ENCODE measurements at regions not wholly inside any gene's neighbourhood (a gene's known extent, or its start where the extent isn't known, plus 50 kb on each side); places are given as distances from the start of the nearest gene placed in this dataset.

GRCh38 chr13:24615911-24616472 lies 64.2 kb upstream of the ATP12A start:
- no peaks in the 10 kb centered on the region for H4K20me1 ChIP-seq (ENCODE audit: insufficient read depth)
- no peaks in the 10 kb centered on the region for H3K9me2 ChIP-seq (ENCODE audit: insufficient read depth, low read length)
- no peak overlapping the region for H3K4me2 ChIP-seq (ENCODE audit: low read length)
- H3K27ac ChIP-seq (ENCODE audit: low read length), result no peak overlapping the region
- no peaks in the 10 kb centered on the region for H3K36me3 ChIP-seq (ENCODE audit: insufficient read depth, low read length)
- H3K9ac ChIP-seq (ENCODE audit: low read length), result no peak overlapping the region
- no peaks in the 10 kb centered on the region for H3K79me2 ChIP-seq (replicated peaks; ENCODE audit: insufficient read depth, low read length)
- no peak overlapping the region for H3K4me3 ChIP-seq (ENCODE audit: low read length)
- TF ChIP-seq POLR2AphosphoS5 (IDR thresholded peaks at IDR 0.05) (no peak), CTCF (IDR thresholded peaks at IDR 0.05; ENCODE audit: poor library complexity, severe bottlenecking) (no peak), RAD21 (conservative IDR thresholded peaks at IDR 0.05) (no peak), EP300 (conservative IDR thresholded peaks at IDR 0.05; ENCODE audit: poor library complexity, severe bottlenecking) (no peak), REST (IDR thresholded peaks at IDR 0.05; ENCODE audit: borderline replicate concordance) (no peak), SMC3 (conservative IDR thresholded peaks at IDR 0.05; ENCODE audit: poor library complexity) (no peak), MXI1 (conservative IDR thresholded peaks at IDR 0.05; ENCODE audit: poor library complexity, severe bottlenecking) (no peak), TAF1 (IDR thresholded peaks at IDR 0.05; ENCODE audit: low read depth) (no peak), EZH2 (IDR thresholded peaks at IDR 0.05; ENCODE audit: borderline replicate concordance, insufficient read depth, low read length, poor library complexity, severe bottlenecking) (no peak)
- no peak overlapping the region for H2AFZ ChIP-seq (ENCODE audit: low read depth, low read length)
- H3K27me3 ChIP-seq (ENCODE audit: insufficient read depth, low read depth, low read length), result no peaks in the 10 kb centered on the region
- H3F3A ChIP-seq (ENCODE audit: insufficient read depth, low read length, poor library complexity, severe bottlenecking), result no peaks in the 10 kb centered on the region
- H3K9me3 ChIP-seq (ENCODE audit: low read length), result no peaks in the 10 kb centered on the region

- Histone ChIP-seq H3K9me3 (ENCODE audit: low read length) (no peaks in the 10 kb centered on the region), H3K79me2 (replicated peaks; ENCODE audit: insufficient read depth, low read length) (no peaks in the 10 kb centered on the region), H3K4me2 (ENCODE audit: low read length) (no peak overlapping the region), H4K20me1 (ENCODE audit: insufficient read depth) (no peaks in the 10 kb centered on the region), H3K36me3 (ENCODE audit: insufficient read depth, low read length) (no peaks in the 10 kb centered on the region), H3K27ac (ENCODE audit: low read length) (no peak overlapping the region), H3K9ac (ENCODE audit: low read length) (no peak overlapping the region), H3K9me2 (ENCODE audit: insufficient read depth, low read length) (no peaks in the 10 kb centered on the region), H2AFZ (ENCODE audit: low read depth, low read length) (no peak overlapping the region), H3F3A (ENCODE audit: insufficient read depth, low read length, poor library complexity, severe bottlenecking) (no peaks in the 10 kb centered on the region), H3K27me3 (ENCODE audit: insufficient read depth, low read depth, low read length) (no peaks in the 10 kb centered on the region), H3K4me3 (ENCODE audit: low read length) (no peak overlapping the region)
- TF ChIP-seq TAF1 (IDR thresholded peaks at IDR 0.05; ENCODE audit: low read depth), result no peak
- TF ChIP-seq RAD21 (conservative IDR thresholded peaks at IDR 0.05), result no peak
- no peak for TF ChIP-seq EP300 (conservative IDR thresholded peaks at IDR 0.05; ENCODE audit: poor library complexity, severe bottlenecking)
- TF ChIP-seq CTCF (IDR thresholded peaks at IDR 0.05; ENCODE audit: poor library complexity, severe bottlenecking), result no peak
- no peak for TF ChIP-seq REST (IDR thresholded peaks at IDR 0.05; ENCODE audit: borderline replicate concordance)
- TF ChIP-seq EZH2 (IDR thresholded peaks at IDR 0.05; ENCODE audit: borderline replicate concordance, insufficient read depth, low read length, poor library complexity, severe bottlenecking), result no peak
- no peak for TF ChIP-seq POLR2AphosphoS5 (IDR thresholded peaks at IDR 0.05)
Observed at GRCh38 chr13:24616514-24616913, 63.7 kb upstream of the ATP12A start.
